Body of pancreas (tissue), 4 donors: ENCODE measurements at regions not wholly inside any gene's neighbourhood (a gene's known extent, or its start where the extent isn't known, plus 50 kb on each side); places are given as distances from the start of the nearest gene placed in this dataset.
A peak's percentile ranks its signal among the peaks of the same experiment; 100 is the strongest.

Experiments
- ATAC-seq: fragments of 150-250 bp; one replicate; pipeline ENCODE4 v1.9.1; 2016
- DNase-seq, 4 donors: peaks; one replicate each; pipeline ENCODE4 v3.0.0-alpha.2; 2019
- H3K27ac ChIP-seq, 4 donors: fragments of 200-600 bp; sonication (generic); 1 replicate in 3 of 4; 2 replicates in 1 of 4; pipeline versions ENCODE4 v1.5.1 to v1.6.1; 2016 to 2019; ENCODE audit warnings: mild to moderate bottlenecking in 1 of 4, mixed read lengths in 1 of 4, moderate library complexity in 1 of 4
- H3K27me3 ChIP-seq, 2 donors: fragments of 200-600 bp; sonication (generic); one replicate each; pipeline ENCODE4 v1.6.0; 2016; ENCODE audit warnings: mild to moderate bottlenecking in 1 of 2
- H3K36me3 ChIP-seq, 2 donors: fragments of 200-600 bp; sonication (generic); replicated peaks in 1 of 2; 2 replicates each; pipeline ENCODE4 v1.5.1; 2016; ENCODE audit warnings: low read depth in 2 of 2; ENCODE audit not compliant: insufficient read depth in 1 of 2
- H3K4me1 ChIP-seq: fragments of 200-600 bp; sonication (generic); one replicate; pipeline ENCODE4 v1.6.0; 2016
- H3K4me3 ChIP-seq, 2 donors: fragments of 200-600 bp; sonication (generic); 1 replicate in 1 of 2; 2 replicates in 1 of 2; pipeline ENCODE4 v1.5.1; 2016 to 2019
- H3K9me3 ChIP-seq, 3 donors: fragments of 200-600 bp; sonication (generic); 1 replicate in 2 of 3; 2 replicates in 1 of 3; pipeline ENCODE4 v1.5.1; 2016
- CTCF ChIP-seq, 7 experiments: fragments of 450-650 bp in 4 of 7; fragments of 200-600 bp in 3 of 7; sonication (generic) in 3 of 7; IDR thresholded peaks; one replicate each; pipeline ENCODE4 v1.5.1; 2016 to 2019; ENCODE audit warnings: antibody characterized with exemption in 7 of 7
- POLR2A ChIP-seq, 3 donors: fragments of 450-650 bp; IDR thresholded peaks; one replicate each; pipeline ENCODE4 v1.6.1; 2016; ENCODE audit warnings: antibody characterized with exemption in 3 of 3, mild to moderate bottlenecking in 2 of 3
- WGBS, 2 donors: methylation state at CpG; one replicate each; pipeline ENCODE4 v1.1.5; 2017; 5-methylcytosine and 5-hydroxymethylcytosine counted together
- intact Hi-C: fragments of 100-400 bp; cut with DNase I; formaldehyde crosslinking; loops from one replicate; pipeline ENCODE4 v1.15.1; 2023

GRCh38 chr9:108056805-108057386, 567.3 kb upstream of the KLF4 start:
- no peaks in the 10 kb centered on the region for H3K36me3 ChIP-seq
- no peaks in the 10 kb centered on the region for H3K27me3 ChIP-seq
- DNase-seq (no peak), ATAC-seq (no peak)
- TF ChIP-seq CTCF (IDR thresholded peaks at IDR 0.05) = no peak
- TF ChIP-seq POLR2A (IDR thresholded peaks at IDR 0.05) = no peak
- no peak overlapping the region for H3K4me3 ChIP-seq
- H3K9me3 ChIP-seq = no peaks in the 10 kb centered on the region
- 58 to 65% methylated on average over 1 of the region's 1 CpG for WGBS, 2 donors
- H3K4me1 ChIP-seq = peaks cover 9% of the 10 kb centered on the region
- intact Hi-C loops = no loop called here
- H3K27ac ChIP-seq = no peak overlapping the region

- DNase-seq = no peak
These were observed 566.7 kb upstream of the KLF4 start for GRCh38 chr9:108056084-108056804.

GRCh38 chr9:108054131-108054630, 564.6 kb upstream of the KLF4 start:
- 69 to 80% methylated on average over 3 of the region's 3 CpGs for WGBS, 2 donors
- Histone ChIP-seq H3K27me3 (no peaks in the 10 kb centered on the region), H3K27ac (peak overlapping the region in 1 of 4 donors; percentile 9), H3K4me3 (no peak overlapping the region), H3K36me3 (no peaks in the 10 kb centered on the region), H3K9me3 (no peaks in the 10 kb centered on the region), H3K4me1 (peaks cover 9% of the 10 kb centered on the region)
- no peak for DNase-seq
- TF ChIP-seq POLR2A (IDR thresholded peaks at IDR 0.05) (no peak), CTCF (IDR thresholded peaks at IDR 0.05) (no peak)
- intact Hi-C loops = no loop called here
- no peak for ATAC-seq

More at GRCh38 chr9:108056084-108056804, 566.7 kb upstream of the KLF4 start:
- Histone ChIP-seq H3K4me3 (no peak overlapping the region), H3K36me3 (no peaks in the 10 kb centered on the region), H3K27ac (no peak overlapping the region), H3K27me3 (no peaks in the 10 kb centered on the region), H3K9me3 (no peaks in the 10 kb centered on the region), H3K4me1 (peaks cover 9% of the 10 kb centered on the region)
- 75 to 82% methylated on average over 6 of the region's 6 CpGs for WGBS, 2 donors
- no peak for TF ChIP-seq CTCF (IDR thresholded peaks at IDR 0.05)
- TF ChIP-seq POLR2A (IDR thresholded peaks at IDR 0.05) = no peak
- no peak for ATAC-seq
- intact Hi-C loops = no loop called here

GRCh38 chr9:108053555-108054061, 564.0 kb upstream of the KLF4 start:
- Histone ChIP-seq H3K4me1 (peaks cover 9% of the 10 kb centered on the region), H3K27me3 (no peaks in the 10 kb centered on the region), H3K27ac (peak overlapping the region in 1 of 4 donors; percentile 9), H3K4me3 (no peak overlapping the region), H3K36me3 (no peaks in the 10 kb centered on the region), H3K9me3 (no peaks in the 10 kb centered on the region)
- peak; percentile 55 for ATAC-seq
- DNase-seq = peak; percentile 63 to 77 (median 66)
- intact Hi-C loops = no loop called here
- WGBS, 2 donors = 17 to 19% methylated on average over 12 of the region's 12 CpGs
- TF ChIP-seq CTCF (IDR thresholded peaks at IDR 0.05) = no peak
- TF ChIP-seq POLR2A (IDR thresholded peaks at IDR 0.05) = no peak
